GM06990 (cell line): ENCODE measurements at regions not wholly inside any gene's neighbourhood (a gene's known extent, or its start where the extent isn't known, plus 50 kb on each side); places are given as distances from the start of the nearest gene placed in this dataset.

ENCODE experiments used
- DNase-seq: peaks from one replicate; pipeline ENCODE4 v3.0.0-alpha.2; 2011; ENCODE audit not compliant: insufficient read length; ENCODE audit errors: extremely low read depth
- H3K27me3 ChIP-seq: replicated peaks from 2 replicates; pipeline ENCODE4 v1.6.0; 2011; ENCODE audit warnings: low read length; ENCODE audit not compliant: control insufficient read depth, insufficient read depth
- H3K36me3 ChIP-seq: 2 replicates; pipeline ENCODE4 v1.5.1; 2011; ENCODE audit warnings: low read length; ENCODE audit not compliant: control insufficient read depth, insufficient read depth
- H3K4me3 ChIP-seq: replicated peaks from 2 replicates; pipeline ENCODE4 v1.5.1; 2011; ENCODE audit warnings: low read depth, mild to moderate bottlenecking, control low read depth, low read length
- TF ChIP-seq, protein P1 (sequence below): IDR thresholded peaks from 2 replicates; pipeline ENCODE4 v1.5.1; 2011; ENCODE audit warnings: low read length, control low read depth, mild to moderate bottlenecking, inconsistent platforms; ENCODE audit not compliant: insufficient read depth, poor library complexity, severe bottlenecking

DNA sequence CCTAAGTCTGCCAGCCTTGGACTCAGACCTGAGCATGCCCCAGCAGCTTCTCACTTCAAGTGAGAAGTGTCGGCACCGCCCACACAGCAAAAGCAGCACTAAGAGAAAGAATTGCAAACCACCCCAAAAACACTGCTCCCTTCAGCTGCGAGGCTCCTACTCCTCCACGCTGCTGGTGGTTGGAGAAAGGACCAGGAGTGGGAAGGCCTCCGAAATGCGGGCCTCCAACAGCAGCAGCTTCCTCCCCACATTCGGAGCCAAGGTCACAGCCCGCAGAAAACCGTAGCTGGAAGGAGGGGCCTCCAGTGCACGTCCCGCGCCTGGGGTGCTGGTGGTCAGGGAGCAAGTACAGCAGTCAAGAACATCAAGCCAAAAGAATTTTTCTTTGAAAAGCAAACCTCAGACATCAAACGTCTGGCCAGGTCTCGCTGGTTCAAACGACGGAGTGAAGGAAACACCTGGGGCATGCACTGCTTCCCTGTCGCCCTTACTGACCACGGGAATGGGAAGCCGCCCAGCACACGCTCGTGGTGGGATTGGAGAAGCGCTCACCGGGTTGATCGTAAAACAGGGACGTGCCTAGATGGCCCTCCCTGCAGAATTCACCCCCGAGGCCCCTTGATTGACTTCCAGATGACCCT is 185.6 kb upstream of the CST7 start:
- Histone ChIP-seq H3K36me3 (no peaks in the 10 kb centered on the region), H3K4me3 (no peak overlapping the region), H3K27me3 (no peaks in the 10 kb centered on the region)
- TF ChIP-seq, protein P1, sequence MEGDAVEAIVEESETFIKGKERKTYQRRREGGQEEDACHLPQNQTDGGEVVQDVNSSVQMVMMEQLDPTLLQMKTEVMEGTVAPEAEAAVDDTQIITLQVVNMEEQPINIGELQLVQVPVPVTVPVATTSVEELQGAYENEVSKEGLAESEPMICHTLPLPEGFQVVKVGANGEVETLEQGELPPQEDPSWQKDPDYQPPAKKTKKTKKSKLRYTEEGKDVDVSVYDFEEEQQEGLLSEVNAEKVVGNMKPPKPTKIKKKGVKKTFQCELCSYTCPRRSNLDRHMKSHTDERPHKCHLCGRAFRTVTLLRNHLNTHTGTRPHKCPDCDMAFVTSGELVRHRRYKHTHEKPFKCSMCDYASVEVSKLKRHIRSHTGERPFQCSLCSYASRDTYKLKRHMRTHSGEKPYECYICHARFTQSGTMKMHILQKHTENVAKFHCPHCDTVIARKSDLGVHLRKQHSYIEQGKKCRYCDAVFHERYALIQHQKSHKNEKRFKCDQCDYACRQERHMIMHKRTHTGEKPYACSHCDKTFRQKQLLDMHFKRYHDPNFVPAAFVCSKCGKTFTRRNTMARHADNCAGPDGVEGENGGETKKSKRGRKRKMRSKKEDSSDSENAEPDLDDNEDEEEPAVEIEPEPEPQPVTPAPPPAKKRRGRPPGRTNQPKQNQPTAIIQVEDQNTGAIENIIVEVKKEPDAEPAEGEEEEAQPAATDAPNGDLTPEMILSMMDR: no peak
- DNase-seq: no peak

DNA sequence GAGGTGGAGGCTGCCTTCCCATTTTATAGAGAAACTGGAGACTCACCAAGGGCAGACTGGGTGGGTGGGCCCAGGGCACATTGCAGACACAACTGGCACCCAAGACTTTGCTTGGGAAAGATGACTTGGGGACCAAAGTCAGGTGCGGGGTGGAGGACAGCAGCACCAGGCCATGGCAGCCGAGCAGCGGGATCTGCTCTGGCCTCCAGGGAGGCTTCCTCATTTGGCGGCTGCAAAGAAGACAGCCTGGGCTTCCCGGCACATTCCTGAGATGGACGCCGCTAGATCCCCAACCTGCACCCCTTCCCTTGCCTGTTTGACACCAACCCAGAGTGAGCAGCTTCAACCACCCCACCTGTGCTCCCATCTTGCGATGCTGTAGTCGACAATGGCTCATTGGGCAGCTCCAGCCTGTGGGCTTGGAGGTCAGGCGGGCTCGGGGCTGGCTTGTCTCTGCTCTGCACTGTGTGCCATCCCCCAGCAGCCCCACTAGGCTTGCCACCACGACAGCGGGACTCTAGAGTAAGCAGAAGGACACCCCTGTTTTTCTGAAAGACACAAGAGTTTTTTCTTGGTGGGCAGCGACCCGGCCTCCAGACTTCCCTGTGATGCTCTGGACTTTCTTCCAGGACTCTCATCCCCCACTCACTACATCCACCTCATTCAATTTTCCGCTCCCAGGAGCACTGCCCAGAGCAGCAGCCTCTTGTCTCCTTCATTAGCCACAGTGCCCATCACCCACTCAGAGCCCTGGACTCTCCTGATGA is 184.9 kb upstream of the CST7 start:
- no peak overlapping the region for H3K4me3 ChIP-seq
- TF ChIP-seq, protein P1: no peak
- no peaks in the 10 kb centered on the region for H3K27me3 ChIP-seq
- no peak for DNase-seq
- no peaks in the 10 kb centered on the region for H3K36me3 ChIP-seq

DNA sequence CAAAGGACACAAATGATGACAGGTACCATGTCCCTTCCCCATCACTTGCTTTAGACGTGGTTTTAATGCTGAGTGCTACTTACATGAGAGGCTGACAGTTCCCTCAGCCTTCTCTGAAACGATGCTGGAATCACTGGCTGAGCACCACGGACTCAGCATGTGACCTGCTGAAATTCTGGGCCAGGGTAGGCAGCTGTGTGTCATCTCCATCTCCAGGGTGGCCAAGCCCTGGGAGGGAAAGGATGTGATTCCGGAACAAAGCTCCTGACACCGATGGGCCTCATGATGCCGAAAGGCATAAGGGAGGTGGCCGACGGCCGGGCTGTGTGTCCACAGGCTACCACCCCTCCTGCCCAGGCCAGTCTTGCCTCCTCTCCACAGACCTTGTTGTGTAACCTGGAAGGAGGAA is 184.3 kb upstream of the CST7 start:
- Histone ChIP-seq H3K27me3 (no peaks in the 10 kb centered on the region), H3K4me3 (no peak overlapping the region), H3K36me3 (no peaks in the 10 kb centered on the region)
- TF ChIP-seq, protein P1: no peak
- DNase-seq: no peak

DNA sequence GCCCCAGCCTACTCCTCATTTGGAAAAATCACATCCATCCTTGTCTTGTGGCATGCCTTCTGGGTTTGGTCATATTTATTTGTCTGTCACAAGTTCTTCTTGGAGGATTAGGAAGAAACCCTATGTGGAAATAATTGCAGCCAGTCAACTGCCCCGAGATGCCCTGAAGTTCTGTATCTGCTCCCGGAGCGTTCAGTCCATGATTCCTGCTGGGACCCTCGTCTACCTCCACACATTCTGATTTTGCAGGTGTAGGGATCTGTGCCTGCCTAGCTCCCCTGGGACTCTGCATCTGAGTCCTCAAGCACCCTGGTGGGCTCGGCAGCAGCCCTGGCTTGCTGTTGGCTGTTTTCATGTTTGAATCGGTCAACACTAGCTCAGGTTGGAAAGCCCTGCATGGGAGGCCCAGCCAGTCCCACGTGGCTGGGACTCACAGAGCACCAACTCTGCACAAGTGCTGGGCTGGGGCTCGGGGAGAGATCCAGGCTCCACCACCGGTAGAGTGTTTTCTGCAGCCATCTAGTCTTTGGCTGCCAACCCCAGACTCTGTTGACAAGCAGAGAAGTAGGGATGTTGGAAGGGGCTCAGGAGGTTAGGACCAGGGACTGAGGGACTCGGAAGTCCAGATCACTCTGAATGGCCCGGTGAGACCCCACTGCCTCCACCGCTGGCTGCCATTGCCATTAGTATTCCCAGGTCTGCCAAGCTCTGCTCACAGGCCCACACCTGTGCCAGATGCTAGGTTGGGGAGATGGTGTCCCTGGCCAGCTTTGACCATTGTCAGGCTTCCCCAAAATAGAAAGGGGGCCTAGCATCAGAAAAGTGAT is 183.5 kb upstream of the CST7 start:
- TF ChIP-seq, protein P1: no peak
- no peak for DNase-seq
- Histone ChIP-seq H3K4me3 (no peak overlapping the region), H3K27me3 (no peaks in the 10 kb centered on the region), H3K36me3 (no peaks in the 10 kb centered on the region)

DNA sequence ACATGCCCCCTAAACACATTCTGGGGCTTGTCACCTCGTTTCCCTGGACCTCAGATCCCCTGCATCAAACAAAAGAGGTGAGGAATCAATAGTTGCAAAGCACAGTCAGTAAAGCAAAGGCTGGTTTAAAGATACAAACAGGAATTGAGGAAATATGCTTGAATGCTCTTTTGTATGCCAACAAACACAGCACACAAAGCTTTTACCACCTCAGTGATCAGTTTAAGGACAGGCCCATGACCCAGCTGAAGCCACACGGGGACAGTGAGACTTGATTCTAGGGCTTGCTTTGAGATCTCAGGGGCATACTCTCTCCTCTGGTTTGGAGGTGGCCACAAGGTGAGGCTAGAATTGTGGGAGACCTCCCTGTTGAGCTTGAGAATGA is 182.9 kb upstream of the CST7 start:
- TF ChIP-seq, protein P1: no peak

More for the DNA sequence above, 182.9 kb upstream of the CST7 start:
- H3K36me3 ChIP-seq: no peaks in the 10 kb centered on the region
- H3K27me3 ChIP-seq: no peaks in the 10 kb centered on the region
- H3K4me3 ChIP-seq: no peak overlapping the region
- DNase-seq: no peak
